Islet precursor cell (in vitro differentiated cells): ENCODE measurements at regions not wholly inside any gene's neighbourhood (a gene's known extent, or its start where the extent isn't known, plus 50 kb on each side); places are given as distances from the start of the nearest gene placed in this dataset.

Experiments used
- DNase-seq: peaks from one replicate; pipeline ENCODE4 v3.0.0-alpha.2; 2018

- DNase-seq = peak; percentile 82
Measured at GRCh38 chr2:8543383-8544170, 138.3 kb upstream of the ID2 start.

- DNase-seq = no peak
Measured at GRCh38 chr2:8544171-8544785, 137.6 kb upstream of the ID2 start.

GRCh38 chr2:8544786-8545694, 136.8 kb upstream of the ID2 start:
- peak; percentile 80 for DNase-seq

- DNase-seq = peak; percentile 40
Measured at GRCh38 chr2:8545695-8546611, 135.9 kb upstream of the ID2 start.

- peak; percentile 51 for DNase-seq
Measured at GRCh38 chr2:8546612-8547283, 135.1 kb upstream of the ID2 start.

GRCh38 chr2:8547284-8548064, 134.4 kb upstream of the ID2 start:
- no peak for DNase-seq

GRCh38 chr2:8548065-8548618, 133.7 kb upstream of the ID2 start:
- DNase-seq = peak; percentile 84

- DNase-seq = no peak
Measured at GRCh38 chr2:8548619-8549150, 133.2 kb upstream of the ID2 start.

GRCh38 chr2:8549273-8549922, 132.5 kb upstream of the ID2 start:
- peak; percentile 35 for DNase-seq

- DNase-seq = no peak
Measured at GRCh38 chr2:8549942-8550341, 131.9 kb upstream of the ID2 start.

GRCh38 chr2:8550481-8550880, 131.4 kb upstream of the ID2 start:
- DNase-seq = peak; percentile 41

- DNase-seq = no peak
Measured at GRCh38 chr2:8550937-8551621, 130.8 kb upstream of the ID2 start.

GRCh38 chr2:8551622-8552074, 130.2 kb upstream of the ID2 start:
- DNase-seq = peak; percentile 55

- DNase-seq = peak; percentile 43
Measured at GRCh38 chr2:8552293-8552801, 129.5 kb upstream of the ID2 start.

GRCh38 chr2:8553643-8554042, 128.2 kb upstream of the ID2 start:
- DNase-seq = no peak

- DNase-seq = peak; percentile 36
Measured at GRCh38 chr2:8554296-8554806, 127.5 kb upstream of the ID2 start.

GRCh38 chr2:8555543-8555942, 126.3 kb upstream of the ID2 start:
- DNase-seq = no peak

- DNase-seq = no peak
Measured at GRCh38 chr2:8558096-8558495, 123.8 kb upstream of the ID2 start.

GRCh38 chr2:8558956-8559355, 122.9 kb upstream of the ID2 start:
- no peak for DNase-seq
